Astrocyte of the hippocampus (primary cell): ENCODE measurements at regions not wholly inside any gene's neighbourhood (a gene's known extent, or its start where the extent isn't known, plus 50 kb on each side); places are given as distances from the start of the nearest gene placed in this dataset.
A peak's percentile ranks its signal among the peaks of the same experiment; 100 is the strongest.
"Not testable (repeated sequence)": the region's sequence is repeated elsewhere in the genome, so short reads cannot be mapped to it uniquely, and the experiment has no call there.

Source experiments
- DNase-seq: peaks from one replicate; pipeline ENCODE4 v3.0.0; 2011; ENCODE audit warnings: low read depth, low spot score

DNA sequence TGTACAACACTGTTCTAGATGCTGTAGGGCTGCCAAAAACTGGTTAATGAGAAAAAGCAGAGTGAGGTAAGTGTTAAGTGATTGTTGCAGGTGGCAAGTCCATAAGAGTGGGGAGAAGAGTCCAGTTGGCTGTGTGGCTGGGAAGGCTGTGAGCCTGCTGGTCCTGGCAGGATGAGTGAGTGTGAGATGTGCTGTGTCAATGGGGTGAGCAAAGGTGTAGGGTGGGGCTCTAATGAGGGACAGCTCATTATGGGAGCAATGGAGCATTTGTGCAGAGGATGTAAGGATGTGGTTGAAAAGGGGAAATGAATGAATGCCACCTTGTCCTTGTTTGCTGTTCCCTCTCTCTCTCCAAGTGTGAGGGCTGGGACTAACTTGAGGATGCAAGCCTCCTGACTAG is 145.3 kb upstream of the ROPN1 start:
- DNase-seq, result no peak

GRCh38 chr3:124138148-124138547 is 146.2 kb upstream of the ROPN1 start:
- no peak for DNase-seq

- DNase-seq, result peak; percentile 61
Observed at GRCh38 chr3:124140746-124141145, 148.8 kb upstream of the ROPN1 start.

DNA sequence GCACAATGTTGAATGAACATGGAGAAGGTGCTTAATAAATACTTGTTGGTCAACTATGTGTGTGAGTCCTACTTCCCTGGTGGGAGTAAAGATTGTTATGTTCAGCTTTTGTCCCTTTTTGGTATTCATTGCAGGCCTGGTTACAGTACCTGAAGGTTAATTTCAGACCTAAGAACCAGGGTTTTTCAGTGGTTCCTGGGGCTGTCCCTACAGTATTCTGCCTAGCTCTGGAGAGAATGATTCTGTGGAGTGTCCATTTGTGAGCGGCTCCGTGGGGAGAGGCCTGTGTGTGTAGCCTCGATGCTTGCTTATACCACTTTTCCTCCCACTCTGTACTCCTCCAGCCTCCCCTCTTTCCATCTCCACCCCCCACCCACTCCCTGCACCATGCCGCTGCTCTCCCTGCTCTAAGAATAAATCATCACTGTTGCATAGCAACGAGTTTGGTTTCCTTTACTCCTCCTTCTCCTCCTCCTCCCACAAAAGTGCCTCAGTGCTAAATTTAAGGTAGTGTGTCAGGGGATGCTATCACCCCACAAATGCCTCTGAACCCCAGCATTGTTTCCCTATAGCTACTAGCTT is 150.6 kb upstream of the ROPN1 start:
- DNase-seq, result peak; percentile 25

DNA sequence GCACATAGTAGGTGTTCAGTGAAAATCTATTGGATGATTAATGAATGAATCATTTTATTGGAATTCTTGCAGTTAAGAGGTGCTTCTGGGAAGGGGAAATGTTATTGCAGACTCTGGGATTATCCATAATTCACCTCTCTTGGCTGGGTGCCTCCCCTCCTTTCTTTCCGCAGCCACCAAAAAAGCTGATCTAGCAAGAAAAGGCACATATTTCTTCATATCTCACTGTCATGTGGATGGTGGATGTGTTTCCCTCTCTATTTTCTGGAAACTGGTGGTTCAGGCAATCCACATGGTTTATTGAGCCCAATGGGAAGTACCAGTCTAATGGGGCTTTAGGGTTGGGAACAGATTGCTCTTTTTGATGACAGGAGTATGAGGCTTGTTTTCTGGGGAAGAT is 151.1 kb upstream of the ROPN1 start:
- DNase-seq, result no peak

DNA sequence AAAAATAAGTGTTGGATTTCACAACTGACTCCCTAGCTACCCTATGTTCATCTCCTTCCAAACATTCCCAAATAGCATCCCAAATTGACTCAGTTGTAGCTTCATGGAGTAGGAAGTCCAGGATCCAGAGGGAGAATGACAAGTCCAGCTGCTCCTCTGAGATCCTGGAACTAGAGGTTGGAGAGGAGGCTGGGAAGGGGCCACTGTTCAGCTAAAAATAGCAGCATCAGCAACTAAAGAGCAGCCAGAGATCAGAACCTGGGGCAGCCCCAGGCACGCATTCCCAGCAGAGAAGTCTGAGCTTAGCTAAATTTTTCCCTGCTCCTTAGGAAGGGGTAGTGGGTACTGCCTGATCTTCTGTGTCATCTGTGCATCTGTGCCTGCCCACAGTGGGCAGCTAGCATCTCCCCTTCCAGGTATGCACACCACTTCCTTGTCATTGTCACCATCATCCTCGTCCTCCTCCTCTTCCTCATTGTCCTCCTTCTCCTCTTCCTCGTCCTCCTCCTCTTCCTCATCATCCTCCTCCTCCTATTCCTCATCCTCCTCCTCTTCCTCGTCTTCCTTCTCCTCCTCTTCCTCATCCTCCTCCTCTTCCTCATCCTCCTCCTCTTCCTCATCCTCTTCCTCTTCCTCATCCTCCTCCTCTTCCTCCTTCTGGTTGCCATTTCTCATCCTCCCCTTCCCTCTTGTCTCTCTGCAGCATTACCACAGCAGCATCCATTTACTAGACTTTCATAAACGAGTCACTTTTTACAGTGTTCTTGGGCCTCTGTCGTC is 152.3 kb upstream of the ROPN1 start:
- no peak for DNase-seq

DNA sequence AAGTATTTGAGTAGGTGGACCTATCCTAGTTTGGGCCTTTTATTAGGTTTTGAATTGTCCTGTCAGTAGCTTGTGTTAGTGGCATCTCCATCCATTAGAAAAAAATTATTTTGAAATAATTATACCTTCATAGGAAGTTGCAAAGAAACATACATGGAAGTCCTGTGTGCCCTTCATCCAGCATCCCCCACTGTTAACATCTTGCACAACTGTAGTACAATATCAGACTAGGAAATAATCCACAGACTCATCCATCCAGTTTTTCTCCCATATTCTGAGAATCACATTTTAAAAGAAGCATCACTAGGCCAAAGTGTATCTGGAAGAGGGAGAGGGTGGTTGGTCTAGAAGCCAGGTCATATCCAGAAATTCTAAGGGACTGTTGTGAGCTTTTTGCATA is 155.5 kb upstream of the ROPN1 start:
- no peak for DNase-seq

DNA sequence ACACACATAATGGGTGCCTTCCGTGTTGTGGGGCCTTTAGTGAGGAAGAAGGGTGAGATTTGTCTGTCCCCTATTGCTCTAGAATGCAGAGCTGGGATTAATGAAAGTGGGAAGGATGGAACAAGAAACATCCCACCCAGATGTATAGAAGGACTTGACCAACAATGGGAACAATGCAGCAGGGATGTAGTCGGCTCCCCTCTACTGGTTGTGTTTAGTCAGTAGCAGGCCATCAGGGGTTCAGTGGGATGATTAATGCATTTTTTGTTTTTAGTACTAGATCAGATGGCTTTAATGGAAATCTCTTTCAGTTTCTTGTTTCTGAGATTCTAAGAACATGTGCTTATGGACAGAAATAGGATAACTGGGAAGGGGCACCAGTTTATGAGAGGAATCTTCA is 156.0 kb upstream of the ROPN1 start:
- DNase-seq, result no peak

DNA sequence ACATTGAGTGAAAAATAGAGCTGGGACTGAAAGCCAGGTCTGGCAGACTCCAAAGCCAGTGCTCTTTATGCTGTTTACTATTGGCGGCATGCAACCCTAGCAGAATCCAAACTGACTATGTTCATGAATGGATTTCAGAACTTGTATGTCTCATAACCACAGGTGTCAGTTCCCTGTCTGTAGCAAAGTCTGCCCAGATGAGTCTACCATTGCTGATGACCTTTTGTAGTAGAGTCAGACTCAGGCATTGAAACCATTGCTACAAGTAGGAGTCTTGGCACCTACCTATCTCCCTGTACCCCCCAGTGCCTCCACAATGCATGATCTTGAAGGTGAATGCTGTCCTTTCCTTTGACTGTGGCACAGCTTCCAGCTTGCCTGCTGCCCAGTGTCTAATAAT is 157.2 kb upstream of the ROPN1 start:
- no peak for DNase-seq

GRCh38 chr3:124149771-124150170 is 157.8 kb upstream of the ROPN1 start:
- peak; percentile 49 for DNase-seq

GRCh38 chr3:124152891-124153290 is 161.0 kb upstream of the ROPN1 start:
- not testable (repeated sequence) for DNase-seq

DNA sequence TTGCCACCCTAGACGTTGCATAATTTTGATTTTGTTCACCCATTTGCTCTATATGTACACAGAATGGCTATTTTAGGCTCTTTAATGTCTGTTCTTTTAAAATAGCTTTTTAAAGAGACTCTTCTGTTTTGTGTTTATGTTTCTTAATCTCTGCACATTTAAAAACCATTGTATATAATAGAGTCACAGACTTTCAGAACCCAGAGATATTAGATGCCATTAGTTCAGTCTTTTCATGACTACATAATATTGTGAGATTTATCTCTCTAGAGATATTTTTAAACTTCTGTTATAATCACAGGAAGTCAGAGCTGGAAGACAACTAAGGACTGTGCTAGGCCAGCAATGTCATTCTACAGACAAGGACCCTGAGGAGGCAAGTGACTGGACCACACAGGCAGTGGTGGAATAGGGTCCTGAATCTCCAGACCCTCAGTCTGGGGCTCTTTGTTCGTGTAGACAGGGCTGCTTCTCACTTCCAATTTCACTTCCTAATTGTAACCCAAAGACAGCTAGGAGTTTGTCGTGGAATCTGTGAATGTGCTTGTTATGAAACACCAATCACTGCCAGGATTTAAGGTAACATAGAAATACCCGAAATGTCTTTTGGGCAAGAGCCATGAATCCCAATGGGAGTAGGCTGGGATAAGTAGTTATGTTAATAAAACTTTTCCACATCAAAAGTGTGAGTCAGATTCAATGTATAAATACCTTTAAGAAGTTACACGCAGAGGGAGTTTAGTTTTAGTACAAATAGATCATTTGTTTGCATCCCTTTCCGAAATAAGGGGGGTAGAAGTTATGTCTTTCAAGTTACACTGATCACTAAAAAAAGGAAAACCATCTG is 165.2 kb upstream of the ROPN1 start:
- DNase-seq, result no peak

DNA sequence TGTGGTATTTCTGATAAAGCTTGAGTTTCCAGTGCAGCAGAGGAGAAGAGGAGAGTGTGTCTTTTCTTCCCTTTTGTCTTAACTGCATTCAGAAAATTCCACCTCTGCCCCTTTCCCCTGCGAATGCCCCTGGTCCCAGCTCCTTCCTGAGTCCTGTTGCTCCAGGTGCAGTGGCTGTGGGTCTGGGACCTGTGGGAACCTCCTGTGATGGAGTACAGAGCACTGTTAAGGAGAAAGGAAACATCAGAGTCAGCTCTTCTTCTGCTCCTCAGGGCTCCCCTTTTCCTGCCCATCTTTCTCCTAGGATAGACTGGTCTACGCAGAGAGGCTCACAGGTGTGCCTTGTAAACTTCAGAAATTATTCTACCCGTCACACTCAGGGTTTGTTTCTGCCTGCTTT is 165.8 kb upstream of the ROPN1 start:
- no peak for DNase-seq

- no peak for DNase-seq
Observed at GRCh38 chr3:124158168-124158881, 166.4 kb upstream of the ROPN1 start.

GRCh38 chr3:124161448-124161847 is 169.5 kb upstream of the ROPN1 start:
- DNase-seq, result no peak

DNA sequence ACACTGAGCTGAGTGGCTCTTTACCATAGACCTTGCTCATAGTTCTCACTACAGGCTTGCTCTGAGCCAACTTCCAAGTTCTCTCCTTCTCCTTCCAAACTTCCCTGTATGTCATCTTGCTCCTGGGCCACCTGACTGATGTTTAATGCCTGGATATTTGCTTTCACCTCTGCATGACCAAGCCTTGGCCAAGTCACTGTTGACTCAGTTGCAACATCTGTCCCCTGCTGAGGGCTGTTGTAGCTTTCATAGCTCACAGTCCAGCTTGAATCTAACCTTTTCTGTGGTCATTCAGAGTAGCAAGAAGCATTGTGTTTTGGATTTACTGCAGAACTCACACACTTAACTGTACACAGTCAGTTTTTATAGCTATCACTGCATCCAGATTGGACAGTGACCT is 171.8 kb upstream of the ROPN1 start:
- DNase-seq, result no peak

GRCh38 chr3:124168271-124168670 is 176.3 kb upstream of the ROPN1 start:
- DNase-seq, result peak; percentile 84

- DNase-seq, result no peak
Observed at GRCh38 chr3:124172283-124172682, 180.4 kb upstream of the ROPN1 start.

- no peak for DNase-seq
Observed at GRCh38 chr3:124172816-124173215, 180.9 kb upstream of the ROPN1 start.

GRCh38 chr3:124174476-124174875 is 182.6 kb upstream of the ROPN1 start:
- DNase-seq, result peak; percentile 12

- no peak for DNase-seq
Observed at GRCh38 chr3:124174910-124175874, 183.3 kb upstream of the ROPN1 start.
